Stomach smooth muscle (tissue), 2 donors: ENCODE measurements at regions not wholly inside any gene's neighbourhood (a gene's known extent, or its start where the extent isn't known, plus 50 kb on each side); places are given as distances from the start of the nearest gene placed in this dataset.

Experiments
- H3K27ac ChIP-seq: one replicate; pipeline ENCODE4 v1.7.0; 2013; ENCODE audit warnings: mild to moderate bottlenecking, low read length, inconsistent platforms
- H3K27me3 ChIP-seq, 2 donors: one replicate each; pipeline ENCODE4 v1.7.0; 2013; ENCODE audit warnings: low read length in 2 of 2; ENCODE audit not compliant: insufficient read depth in 2 of 2, control insufficient read depth in 1 of 2
- H3K36me3 ChIP-seq, 2 donors: one replicate each; pipeline ENCODE4 v1.7.0; 2013; ENCODE audit warnings: low read length in 2 of 2; ENCODE audit not compliant: control insufficient read depth in 2 of 2, insufficient read depth in 2 of 2
- H3K4me1 ChIP-seq: one replicate; pipeline ENCODE4 v1.7.0; 2013; ENCODE audit warnings: low read length; ENCODE audit not compliant: control insufficient read depth, insufficient read depth
- H3K4me3 ChIP-seq, 2 donors: one replicate each; pipeline ENCODE4 v1.7.0; 2013; ENCODE audit warnings: low read length in 2 of 2
- H3K9ac ChIP-seq, 2 donors: one replicate each; pipeline ENCODE4 v1.7.0; 2013; ENCODE audit warnings: low read length in 2 of 2, mild to moderate bottlenecking in 1 of 2
- H3K9me3 ChIP-seq, 2 donors: one replicate each; pipeline ENCODE4 v1.7.0; 2013; ENCODE audit warnings: low read length in 2 of 2; ENCODE audit not compliant: control insufficient read depth in 2 of 2
- donor health status: healthy.
- donor health status: Pancreatic carcinoma.

- no peaks in the 10 kb centered on the region for H3K36me3 ChIP-seq
- no peak overlapping the region for H3K4me3 ChIP-seq
- H3K4me1 ChIP-seq = no peaks in the 10 kb centered on the region
- H3K27me3 ChIP-seq = no peaks in the 10 kb centered on the region
- no peak overlapping the region for H3K9ac ChIP-seq
- no peaks in the 10 kb centered on the region for H3K9me3 ChIP-seq
- H3K27ac ChIP-seq = no peak overlapping the region
Observed at GRCh38 chr10:111432588-111432987, 355.8 kb downstream of the ADRA2A start.

GRCh38 chr10:111435871-111436270, 359.0 kb downstream of the ADRA2A start:
- H3K4me3 ChIP-seq = no peak overlapping the region
- no peaks in the 10 kb centered on the region for H3K9me3 ChIP-seq
- no peak overlapping the region for H3K27ac ChIP-seq
- H3K27me3 ChIP-seq = no peaks in the 10 kb centered on the region
- no peaks in the 10 kb centered on the region for H3K4me1 ChIP-seq
- H3K36me3 ChIP-seq = no peaks in the 10 kb centered on the region
- no peak overlapping the region for H3K9ac ChIP-seq

GRCh38 chr10:111439034-111439842, 362.4 kb downstream of the ADRA2A start:
- H3K27ac ChIP-seq = no peak overlapping the region
- H3K27me3 ChIP-seq = no peaks in the 10 kb centered on the region
- H3K36me3 ChIP-seq = no peaks in the 10 kb centered on the region
- no peaks in the 10 kb centered on the region for H3K9me3 ChIP-seq
- no peak overlapping the region for H3K4me3 ChIP-seq
- no peaks in the 10 kb centered on the region for H3K4me1 ChIP-seq
- no peak overlapping the region for H3K9ac ChIP-seq

- Histone ChIP-seq H3K27ac (no peak overlapping the region), H3K9me3 (no peaks in the 10 kb centered on the region), H3K36me3 (no peaks in the 10 kb centered on the region), H3K4me3 (no peak overlapping the region), H3K27me3 (no peaks in the 10 kb centered on the region), H3K4me1 (no peaks in the 10 kb centered on the region), H3K9ac (no peak overlapping the region)
Observed at GRCh38 chr10:111440501-111440900, 363.7 kb downstream of the ADRA2A start.

- no peaks in the 10 kb centered on the region for H3K27me3 ChIP-seq
- no peaks in the 10 kb centered on the region for H3K36me3 ChIP-seq
- H3K9me3 ChIP-seq = no peaks in the 10 kb centered on the region
- no peak overlapping the region for H3K27ac ChIP-seq
- H3K4me3 ChIP-seq = no peak overlapping the region
- no peaks in the 10 kb centered on the region for H3K4me1 ChIP-seq
- no peak overlapping the region for H3K9ac ChIP-seq
Observed at GRCh38 chr10:111445667-111446066, 368.8 kb downstream of the ADRA2A start.

GRCh38 chr10:111446966-111447365, 370.1 kb downstream of the ADRA2A start:
- Histone ChIP-seq H3K4me1 (no peaks in the 10 kb centered on the region), H3K27me3 (no peaks in the 10 kb centered on the region), H3K9me3 (no peaks in the 10 kb centered on the region), H3K36me3 (no peaks in the 10 kb centered on the region), H3K9ac (no peak overlapping the region), H3K27ac (no peak overlapping the region), H3K4me3 (no peak overlapping the region)

- no peak overlapping the region for H3K9ac ChIP-seq
- no peaks in the 10 kb centered on the region for H3K9me3 ChIP-seq
- no peak overlapping the region for H3K27ac ChIP-seq
- H3K4me1 ChIP-seq = no peaks in the 10 kb centered on the region
- no peaks in the 10 kb centered on the region for H3K27me3 ChIP-seq
- no peak overlapping the region for H3K4me3 ChIP-seq
- no peaks in the 10 kb centered on the region for H3K36me3 ChIP-seq
Observed at GRCh38 chr10:111452153-111452552, 375.3 kb downstream of the ADRA2A start.

GRCh38 chr10:111455776-111456426, 379.1 kb downstream of the ADRA2A start:
- no peak overlapping the region for H3K4me3 ChIP-seq
- H3K27ac ChIP-seq = no peak overlapping the region
- no peaks in the 10 kb centered on the region for H3K36me3 ChIP-seq
- H3K4me1 ChIP-seq = no peaks in the 10 kb centered on the region
- H3K9me3 ChIP-seq = no peaks in the 10 kb centered on the region
- no peaks in the 10 kb centered on the region for H3K27me3 ChIP-seq
- H3K9ac ChIP-seq = no peak overlapping the region

- no peaks in the 10 kb centered on the region for H3K36me3 ChIP-seq
- no peak overlapping the region for H3K4me3 ChIP-seq
- no peak overlapping the region for H3K27ac ChIP-seq
- H3K27me3 ChIP-seq = no peaks in the 10 kb centered on the region
- no peaks in the 10 kb centered on the region for H3K4me1 ChIP-seq
- H3K9me3 ChIP-seq = no peaks in the 10 kb centered on the region
- H3K9ac ChIP-seq = no peak overlapping the region
Observed at GRCh38 chr10:111458256-111458655, 381.4 kb downstream of the ADRA2A start.

GRCh38 chr10:111459967-111460366, 383.1 kb downstream of the ADRA2A start:
- H3K36me3 ChIP-seq = no peaks in the 10 kb centered on the region

GRCh38 chr10:111472445-111472844, 395.6 kb downstream of the ADRA2A start:
- H3K4me1 ChIP-seq = no peaks in the 10 kb centered on the region

More at GRCh38 chr10:111459967-111460366, 383.1 kb downstream of the ADRA2A start:
- Histone ChIP-seq H3K4me1 (no peaks in the 10 kb centered on the region), H3K27ac (no peak overlapping the region), H3K4me3 (no peak overlapping the region), H3K27me3 (no peaks in the 10 kb centered on the region), H3K9me3 (no peaks in the 10 kb centered on the region), H3K9ac (no peak overlapping the region)

More at GRCh38 chr10:111472445-111472844, 395.6 kb downstream of the ADRA2A start:
- no peak overlapping the region for H3K27ac ChIP-seq
- H3K9ac ChIP-seq = no peak overlapping the region
- H3K36me3 ChIP-seq = no peaks in the 10 kb centered on the region
- no peaks in the 10 kb centered on the region for H3K9me3 ChIP-seq
- H3K27me3 ChIP-seq = no peaks in the 10 kb centered on the region
- H3K4me3 ChIP-seq = no peak overlapping the region
